AG04450 (cell line): ENCODE measurements at regions not wholly inside any gene's neighbourhood (a gene's known extent, or its start where the extent isn't known, plus 50 kb on each side); places are given as distances from the start of the nearest gene placed in this dataset.

Source experiments
- CTCF ChIA-PET: fragments of 300-600, 350-600 bp; formaldehyde crosslinking; extraction: SDS; loops from one replicate; lab custom pipeline; 2022; ENCODE audit warnings: antibody characterized with exemption, inconsistent platforms; lab: Charles Lee
- POLR2A ChIA-PET: fragments of 350-600 bp; formaldehyde crosslinking; extraction: SDS; loops from one replicate; lab custom pipeline; 2021; ENCODE audit warnings: antibody characterized with exemption, inconsistent platforms; lab: Yijun Ruan, JAX
- DNase-seq: peaks from one replicate; pipeline ENCODE4 v3.0.0-alpha.2; 2011; ENCODE audit warnings: low read depth, low spot score
- H3K27ac ChIP-seq: one replicate; pipeline ENCODE4 v1.5.1; 2012; ENCODE audit warnings: low read depth, low read length, control low read depth
- H3K27me3 ChIP-seq: one replicate; pipeline ENCODE4 v1.6.0; 2012; ENCODE audit warnings: low read length; ENCODE audit not compliant: control insufficient read depth, insufficient read depth
- H3K4me3 ChIP-seq: 2 replicates; pipeline ENCODE4 v1.5.1; 2011; ENCODE audit warnings: mild to moderate bottlenecking, low read depth, low read length, control low read depth
- H3K9me3 ChIP-seq: 2 replicates; pipeline ENCODE4 v1.5.1; 2012; ENCODE audit warnings: low read length; ENCODE audit not compliant: control insufficient read depth, insufficient read depth
- CTCF ChIP-seq: IDR thresholded peaks from 2 replicates; pipeline ENCODE4 v1.5.1; 2011; ENCODE audit warnings: low read depth, low read length, control low read depth, inconsistent platforms

- Histone ChIP-seq H3K9me3 (no peaks in the 10 kb centered on the region), H3K27me3 (no peaks in the 10 kb centered on the region), H3K4me3 (no peak overlapping the region), H3K27ac (no peak overlapping the region)
- no peak for DNase-seq
- ChIA-PET CTCF (no interaction called here), POLR2A (no interaction called here)
- no peak for TF ChIP-seq CTCF
Measured at GRCh38 chr1:96183928-96184327, 537.7 kb upstream of the PTBP2 start.

DNA sequence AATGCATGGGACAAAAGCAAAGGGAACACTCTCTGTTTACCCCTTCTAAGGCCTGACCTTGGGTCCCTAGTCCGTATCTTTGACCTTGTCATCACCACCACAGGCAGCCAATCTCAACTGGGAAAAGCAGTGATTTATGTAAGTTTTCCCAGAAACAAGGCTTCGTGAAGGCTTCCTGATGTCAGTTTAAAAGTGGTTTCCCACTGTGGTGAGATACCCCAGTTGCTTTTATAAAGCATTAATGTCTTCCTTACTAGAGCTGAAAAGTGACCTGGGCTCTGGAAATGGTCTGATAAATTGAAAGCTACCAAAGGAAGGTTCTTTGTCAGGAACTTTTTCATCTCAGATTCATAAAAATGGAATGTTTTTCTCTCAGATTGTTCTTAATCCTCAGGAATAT lies 536.4 kb upstream of the PTBP2 start:
- no peaks in the 10 kb centered on the region for H3K9me3 ChIP-seq
- CTCF ChIA-PET: no interaction called here
- H3K4me3 ChIP-seq: no peak overlapping the region
- no peak for DNase-seq
- POLR2A ChIA-PET: no interaction called here
- no peak overlapping the region for H3K27ac ChIP-seq
- H3K27me3 ChIP-seq: no peaks in the 10 kb centered on the region
- no peak for TF ChIP-seq CTCF

- CTCF ChIA-PET: no interaction called here
Measured at GRCh38 chr1:96187020-96187419, 534.6 kb upstream of the PTBP2 start.

GRCh38 chr1:96191165-96191564 lies 530.4 kb upstream of the PTBP2 start:
- POLR2A ChIA-PET: no interaction called here
- Histone ChIP-seq H3K27me3 (no peaks in the 10 kb centered on the region), H3K4me3 (no peak overlapping the region), H3K9me3 (no peaks in the 10 kb centered on the region; the same call in 1 of the 2 replicates), H3K27ac (no peak overlapping the region)
- CTCF ChIA-PET: no interaction called here
- TF ChIP-seq CTCF: no peak
- no peak for DNase-seq

More at GRCh38 chr1:96187020-96187419, 534.6 kb upstream of the PTBP2 start:
- Histone ChIP-seq H3K4me3 (no peak overlapping the region), H3K9me3 (no peaks in the 10 kb centered on the region; the same call in 1 of the 2 replicates), H3K27me3 (no peaks in the 10 kb centered on the region), H3K27ac (no peak overlapping the region)
- DNase-seq: no peak
- POLR2A ChIA-PET: no interaction called here
- TF ChIP-seq CTCF: no peak

DNA sequence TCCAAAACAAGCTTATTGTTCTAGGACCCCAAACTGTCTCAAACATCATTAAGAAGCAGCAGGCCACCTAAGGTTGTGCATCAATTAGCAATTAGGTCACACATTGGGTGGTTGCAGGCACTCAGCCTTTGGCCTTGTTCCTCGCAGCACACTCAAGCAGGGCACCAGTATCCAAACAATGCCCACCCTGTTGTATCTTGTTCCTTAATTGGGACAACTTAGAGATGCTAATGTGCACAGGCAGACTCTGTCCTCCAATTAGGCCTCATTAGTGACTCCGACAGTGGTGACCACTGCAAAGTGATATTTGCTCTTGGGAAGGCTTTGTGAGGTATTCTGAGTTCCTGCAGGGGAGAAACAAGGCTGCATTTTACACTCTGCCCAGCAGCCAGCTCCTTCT lies 515.1 kb upstream of the PTBP2 start:
- POLR2A ChIA-PET: no interaction called here
- Histone ChIP-seq H3K27ac (no peak overlapping the region), H3K9me3 (no peaks in the 10 kb centered on the region), H3K4me3 (no peak overlapping the region), H3K27me3 (no peaks in the 10 kb centered on the region)
- CTCF ChIA-PET: no interaction called here
- no peak for TF ChIP-seq CTCF
- DNase-seq: no peak
